ENCODE measurements at regions not wholly inside any gene's neighbourhood (a gene's known extent, or its start where the extent isn't known, plus 50 kb on each side); places are given as distances from the start of the nearest gene placed in this dataset.

DNA sequence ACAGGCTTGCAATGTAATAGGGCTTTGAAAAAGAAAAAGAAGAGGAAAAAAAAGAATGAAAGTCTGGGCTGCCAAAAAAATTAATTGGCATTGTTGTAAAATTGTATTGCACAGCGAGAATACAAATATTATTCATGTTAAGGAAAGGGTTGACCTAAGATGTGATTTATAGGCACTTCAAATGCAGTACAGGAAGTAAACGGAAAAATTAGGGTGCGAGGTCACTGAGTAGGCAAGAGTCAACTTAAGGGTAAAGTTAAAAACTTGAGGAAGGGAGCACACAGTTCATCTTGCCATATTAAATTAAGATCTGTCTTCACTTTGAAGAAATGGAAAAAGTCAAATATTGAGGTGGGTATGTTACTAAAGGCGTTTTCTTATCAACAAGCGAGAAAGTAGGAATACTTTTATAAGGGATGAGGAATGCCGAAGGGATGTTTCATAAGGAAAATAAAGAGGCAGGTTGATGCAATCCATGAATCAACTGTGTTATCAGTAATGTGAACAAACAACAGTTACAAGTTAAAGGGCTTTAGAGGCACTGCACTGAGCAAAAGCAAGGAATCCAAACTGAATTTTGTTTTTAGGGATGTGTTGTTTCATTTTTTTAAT lies 123.0 kb downstream of the WT1 start:
- intact Hi-C loops (cut with micrococcal nuclease): no loop called here
- DNase-seq: no peak
- ATAC-seq: no peak

DNA sequence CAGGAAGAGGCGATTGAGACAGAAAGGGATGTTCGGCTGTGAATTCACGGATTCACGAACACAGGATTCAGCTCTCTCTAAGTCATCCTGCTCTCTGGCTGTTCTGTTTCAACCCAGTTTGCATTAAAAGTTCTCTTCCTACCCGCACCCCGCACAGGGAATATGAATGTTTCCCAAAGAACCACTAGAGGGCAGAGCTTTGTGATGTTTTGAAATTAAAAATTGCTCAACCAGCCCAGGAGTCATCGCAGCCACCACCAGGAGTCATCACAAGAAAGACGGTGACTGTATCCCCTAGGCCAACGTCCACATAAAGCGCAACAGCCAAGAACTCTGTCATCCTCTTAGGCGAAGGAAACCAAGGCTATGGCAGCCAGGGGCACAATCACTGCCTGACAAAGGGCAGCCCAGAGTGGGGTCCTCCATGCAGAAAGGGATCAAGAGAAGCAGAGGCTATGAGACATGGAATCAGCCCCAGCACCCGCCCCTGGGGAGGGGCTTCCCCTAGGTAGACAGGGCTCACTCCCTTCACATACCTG lies 122.4 kb downstream of the WT1 start:
- DNase-seq: no peak
- intact Hi-C loops (cut with micrococcal nuclease): no loop called here
- peak; percentile 60 for ATAC-seq

DNA sequence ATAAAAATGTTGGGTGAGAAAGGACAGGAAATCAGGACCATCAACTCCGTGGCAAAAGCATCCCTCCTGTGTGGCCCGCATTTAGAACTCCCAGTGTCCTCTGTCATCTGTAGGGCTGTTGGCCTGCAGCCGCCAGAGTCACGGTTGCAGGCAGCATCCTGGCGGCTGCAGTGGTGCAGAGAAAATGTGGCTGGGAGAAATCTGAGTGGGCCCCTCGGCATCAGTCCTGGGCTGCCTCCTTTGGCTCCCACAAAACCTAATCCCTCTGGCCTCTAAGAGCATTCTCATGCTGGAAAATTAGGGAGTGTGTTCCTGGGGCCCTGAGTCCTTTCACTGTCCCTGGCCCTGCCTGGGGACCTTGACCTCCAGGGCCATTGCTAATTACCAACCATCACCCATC lies 121.9 kb downstream of the WT1 start:
- DNase-seq: no peak
- intact Hi-C loops (cut with micrococcal nuclease): no loop called here
- ATAC-seq: no peak

DNA sequence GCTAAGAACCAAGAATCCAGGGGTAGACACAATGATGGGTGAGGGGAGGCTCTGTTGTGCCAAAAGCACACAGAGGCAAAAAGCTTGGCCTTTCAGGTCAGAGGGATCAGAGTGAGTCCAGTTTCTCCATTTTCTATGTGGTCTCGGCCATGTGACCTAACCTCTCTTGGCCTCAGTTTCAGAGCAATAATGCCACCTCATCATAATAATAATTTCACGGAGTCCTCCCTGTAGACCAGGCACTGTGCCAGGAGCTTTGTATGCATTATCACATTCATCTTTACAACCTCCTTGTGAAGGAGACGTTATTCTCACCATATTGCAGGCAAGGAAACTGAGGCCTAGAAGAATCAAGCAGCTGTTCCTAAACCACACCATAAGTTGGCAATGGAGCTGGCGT lies 120.2 kb downstream of the WT1 start:
- intact Hi-C loops (cut with micrococcal nuclease): no loop called here
- DNase-seq (no peak), ATAC-seq (no peak)

DNA sequence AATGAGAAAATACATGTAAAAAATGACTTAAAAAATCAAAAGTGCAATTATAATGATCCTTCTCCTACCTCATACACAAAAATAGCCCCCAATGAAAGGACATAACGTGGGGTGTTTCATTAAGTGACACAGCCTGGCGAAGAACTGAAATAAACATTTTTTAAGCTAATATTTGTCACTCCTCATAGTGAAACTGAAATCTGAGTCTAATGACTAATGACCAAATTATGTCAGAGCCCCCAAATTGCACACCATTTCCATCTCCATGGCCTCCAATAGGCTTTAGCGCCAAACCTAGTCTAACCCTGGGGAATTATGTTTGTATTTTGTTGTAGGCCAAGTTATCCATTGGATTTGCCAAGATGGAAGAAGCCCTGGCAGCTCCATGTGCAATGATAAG lies 119.1 kb downstream of the WT1 start:
- DNase-seq: no peak
- intact Hi-C loops (cut with micrococcal nuclease): no loop called here

DNA sequence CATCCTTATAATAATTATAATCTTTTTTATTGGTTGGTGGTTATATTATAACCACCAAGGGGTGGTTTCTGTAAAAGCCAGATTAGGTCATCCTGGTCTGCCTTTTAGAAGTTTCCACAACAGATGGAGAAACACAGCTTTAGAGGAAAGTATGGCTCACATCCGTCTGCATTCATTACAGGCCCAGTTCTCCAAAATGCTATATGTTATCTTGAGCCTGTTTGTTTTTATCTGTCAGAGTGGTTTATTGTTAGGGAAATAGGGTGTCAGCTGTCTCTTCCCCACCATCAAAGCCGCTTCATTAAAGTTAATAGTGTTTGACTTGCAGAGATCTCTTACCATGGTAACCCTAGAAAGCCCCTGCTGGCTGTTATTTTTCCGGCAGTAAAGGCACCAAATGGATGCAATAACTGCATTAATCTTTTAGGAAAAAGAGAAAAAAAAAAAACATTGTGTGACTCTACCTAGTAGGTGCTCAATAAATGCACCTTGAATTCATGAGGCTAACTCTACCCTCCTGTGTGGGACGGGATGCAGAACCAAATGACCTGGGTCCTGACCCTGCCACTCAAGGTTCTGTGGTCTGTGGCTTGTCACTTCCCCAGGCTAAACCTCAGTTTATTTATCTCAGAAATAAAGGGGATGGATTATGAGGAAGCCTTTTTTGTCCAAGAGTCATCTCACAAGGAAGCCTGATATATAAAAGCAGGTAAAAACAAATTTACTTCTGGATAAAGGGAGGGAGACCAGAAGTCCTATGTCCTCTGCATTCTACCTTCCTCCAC lies 118.3 kb downstream of the WT1 start:
- no peak for DNase-seq
- no peak for ATAC-seq
- intact Hi-C loops (cut with micrococcal nuclease): no loop called here

More for the DNA sequence above, 119.1 kb downstream of the WT1 start:
- ATAC-seq: no peak

DNA sequence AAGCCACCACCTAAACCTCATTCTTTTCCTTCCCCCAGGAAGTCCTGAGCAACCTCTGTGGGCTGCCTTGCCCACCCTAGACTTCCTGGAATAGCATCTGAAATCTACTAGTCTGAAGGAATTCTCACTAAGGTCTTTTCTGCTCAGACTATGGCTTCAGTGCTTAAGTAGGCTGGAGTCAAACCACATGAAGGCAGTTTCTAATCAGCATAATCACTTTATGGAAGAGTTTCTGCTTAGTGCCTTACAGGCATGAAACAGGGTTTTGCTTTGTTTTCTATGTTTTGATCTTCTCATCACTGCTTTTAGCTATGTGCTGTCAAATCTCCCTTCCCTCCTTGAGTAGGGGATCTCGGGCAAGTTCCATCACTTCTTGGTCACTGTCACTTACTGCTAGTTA lies 117.7 kb downstream of the WT1 start:
- intact Hi-C loops (cut with micrococcal nuclease): no loop called here
- ATAC-seq (no peak), DNase-seq (no peak)

DNA sequence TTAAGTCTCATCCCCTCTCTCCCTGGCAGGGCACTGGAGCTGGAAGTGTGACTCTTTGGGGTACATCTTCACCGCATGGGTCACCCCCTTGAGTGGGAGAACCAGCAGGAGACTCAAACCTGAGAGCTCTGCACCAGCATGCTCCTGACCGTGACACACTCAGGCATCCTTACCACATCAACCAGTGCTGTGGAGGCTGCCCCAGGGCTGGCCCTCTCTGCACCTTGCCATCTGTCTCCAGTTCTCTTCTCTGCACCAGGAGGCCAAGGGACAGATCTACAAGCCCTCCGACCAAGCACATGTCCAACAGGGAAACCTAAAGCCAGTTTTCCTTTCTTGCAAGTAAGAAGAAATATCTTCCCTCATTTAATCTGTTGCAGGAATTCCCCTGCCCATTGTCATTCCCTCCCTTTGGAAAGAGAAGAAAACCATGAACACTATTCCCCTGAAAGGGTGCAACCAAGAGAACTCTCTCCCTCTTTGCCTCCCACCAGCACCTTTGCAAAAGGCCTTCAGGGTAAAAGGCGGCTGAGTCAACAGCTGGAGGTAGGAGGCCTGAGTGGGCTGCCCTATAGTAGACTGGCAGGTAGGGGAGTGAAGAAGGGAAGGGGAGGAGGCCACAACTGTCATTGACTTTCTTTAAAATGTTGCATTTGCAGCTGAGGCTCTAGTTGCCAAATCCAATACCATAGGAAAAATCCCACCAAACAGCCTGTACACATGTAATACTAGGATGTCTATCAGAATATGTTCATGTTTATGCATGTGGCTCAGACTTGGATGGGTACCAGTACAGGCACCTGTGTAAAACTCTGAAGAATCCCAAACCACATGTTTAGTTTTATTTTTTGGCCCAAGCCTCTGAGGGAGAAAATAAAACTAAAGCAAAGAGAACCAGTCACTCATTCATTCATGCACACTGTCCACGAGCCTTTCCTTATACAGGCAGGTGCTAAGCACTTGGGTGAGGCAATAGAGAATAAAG lies 117.0 kb downstream of the WT1 start:
- DNase-seq (no peak), ATAC-seq (no peak)
- intact Hi-C loops (cut with micrococcal nuclease): no loop called here

DNA sequence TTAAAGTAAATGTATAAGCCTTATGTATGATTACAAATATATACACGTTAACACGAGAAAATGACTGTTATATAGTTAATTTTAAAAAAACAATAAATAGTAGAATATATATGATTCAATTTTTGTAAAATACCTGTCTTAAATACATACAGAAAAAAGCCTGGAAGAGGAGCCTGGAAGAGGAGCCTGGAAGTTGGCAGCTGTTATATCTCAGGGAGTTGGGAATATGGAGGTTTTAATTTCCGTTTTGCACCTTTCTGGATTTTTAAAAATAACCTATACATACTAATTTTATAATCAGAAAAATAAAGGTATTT lies 111.6 kb downstream of the WT1 start:
- intact Hi-C loops (cut with micrococcal nuclease): loop anchor here (5.0 kb wide), 1 partner anchor 469 kb away; the partner anchor contains the start of gene CCDC73
- ATAC-seq (no peak), DNase-seq (no peak)

DNA sequence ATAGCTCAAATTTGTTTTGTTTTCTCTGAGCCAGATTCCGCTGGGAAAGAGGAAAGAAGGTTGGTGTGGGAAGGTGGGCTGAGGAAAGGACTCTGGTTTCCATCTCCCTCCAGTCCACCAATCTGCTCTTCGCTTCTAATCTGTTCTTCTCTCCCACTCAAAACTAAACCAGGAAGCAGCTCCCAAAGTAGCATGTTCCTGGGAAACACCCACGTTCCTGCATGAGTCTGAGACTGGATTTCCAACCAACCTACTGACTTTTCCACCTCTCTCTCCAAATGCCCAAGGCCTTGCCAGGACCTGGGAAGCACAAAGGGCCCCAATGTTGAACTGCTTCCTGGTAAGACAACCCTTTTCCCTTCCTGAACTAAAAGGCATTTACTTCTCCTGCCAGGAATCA lies 110.2 kb downstream of the WT1 start:
- intact Hi-C loops (cut with micrococcal nuclease): no loop called here
- DNase-seq (no peak), ATAC-seq (no peak)

DNA sequence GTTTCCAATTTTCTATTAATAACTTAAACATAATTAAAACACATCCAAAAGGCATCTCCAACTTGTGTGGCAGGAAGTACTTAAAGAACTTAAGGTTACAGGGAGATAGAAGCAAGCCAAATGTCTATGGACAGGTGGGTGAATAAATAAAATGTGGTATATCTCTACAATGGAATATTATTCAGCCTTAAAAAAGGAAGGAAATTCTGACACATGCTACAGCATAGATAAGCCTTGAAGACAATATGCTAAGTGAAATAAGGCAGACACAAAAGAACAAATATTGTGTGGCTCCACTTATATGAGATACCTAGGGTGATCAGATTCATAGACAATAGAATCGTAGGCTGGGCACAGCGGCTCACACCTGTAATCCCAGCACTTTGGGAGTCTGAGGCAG lies 109.6 kb downstream of the WT1 start:
- ATAC-seq (no peak), DNase-seq (no peak)
- intact Hi-C loops (cut with micrococcal nuclease): no loop called here

DNA sequence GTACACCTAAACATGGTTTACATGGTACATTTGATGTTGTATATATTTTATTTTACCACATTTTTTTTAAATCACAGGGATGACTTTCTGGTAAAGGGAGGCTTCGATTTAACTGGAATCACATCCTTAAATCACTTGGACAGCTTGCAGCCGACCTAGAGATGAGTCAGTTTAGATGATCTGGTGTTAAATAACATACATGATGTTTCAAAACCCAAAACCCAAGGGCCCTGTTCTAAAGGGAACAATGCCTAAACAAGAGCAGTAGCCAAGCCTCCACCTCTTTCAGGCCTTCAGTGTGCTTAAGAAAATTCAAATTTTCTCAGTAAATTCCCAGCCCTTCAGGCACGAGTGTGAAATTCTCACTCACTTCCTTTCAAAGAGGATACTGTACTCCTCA lies 108.8 kb downstream of the WT1 start:
- DNase-seq (no peak), ATAC-seq (no peak)
- intact Hi-C loops (cut with micrococcal nuclease): no loop called here

DNA sequence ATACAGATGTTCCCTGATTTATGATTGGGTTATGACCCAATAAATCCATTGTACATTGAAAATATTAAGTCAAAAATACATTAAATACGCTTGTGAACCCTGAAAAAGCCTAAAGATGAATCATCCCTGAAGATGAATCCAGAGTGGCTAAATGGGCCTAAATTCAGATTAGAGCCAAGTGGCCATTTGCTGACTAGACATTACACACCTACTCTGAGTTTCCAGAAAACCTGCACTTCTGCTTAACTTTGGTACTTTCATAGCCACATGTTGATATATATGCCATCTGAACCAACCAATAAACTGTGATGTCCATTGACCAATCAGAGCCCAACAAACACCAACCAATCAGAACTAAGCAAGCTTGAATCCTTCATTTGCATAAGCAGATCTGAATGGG lies 106.9 kb downstream of the WT1 start:
- intact Hi-C loops (cut with micrococcal nuclease): no loop called here
- DNase-seq: no peak
- ATAC-seq: no peak

DNA sequence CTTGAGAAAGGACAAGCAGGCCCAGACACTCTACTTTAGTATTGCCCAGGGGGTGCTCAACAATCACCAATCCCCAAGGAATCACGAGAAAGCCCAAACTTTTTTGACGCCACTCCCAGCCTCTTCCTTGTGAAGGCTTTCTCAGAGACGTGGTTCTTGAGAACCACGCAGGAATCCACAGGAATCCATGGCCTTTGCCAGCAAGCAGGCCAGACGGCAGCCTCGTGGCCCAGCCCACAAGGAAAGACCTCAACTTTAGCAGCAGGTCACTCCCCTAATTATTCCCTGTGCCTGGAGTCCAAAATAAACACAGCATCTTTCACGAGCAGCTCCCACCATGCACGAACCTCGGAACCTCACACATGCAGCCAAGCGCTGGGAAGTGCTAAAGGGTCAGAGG lies 104.2 kb downstream of the WT1 start:
- intact Hi-C loops (cut with micrococcal nuclease): no loop called here
- DNase-seq: no peak
- no peak for ATAC-seq

DNA sequence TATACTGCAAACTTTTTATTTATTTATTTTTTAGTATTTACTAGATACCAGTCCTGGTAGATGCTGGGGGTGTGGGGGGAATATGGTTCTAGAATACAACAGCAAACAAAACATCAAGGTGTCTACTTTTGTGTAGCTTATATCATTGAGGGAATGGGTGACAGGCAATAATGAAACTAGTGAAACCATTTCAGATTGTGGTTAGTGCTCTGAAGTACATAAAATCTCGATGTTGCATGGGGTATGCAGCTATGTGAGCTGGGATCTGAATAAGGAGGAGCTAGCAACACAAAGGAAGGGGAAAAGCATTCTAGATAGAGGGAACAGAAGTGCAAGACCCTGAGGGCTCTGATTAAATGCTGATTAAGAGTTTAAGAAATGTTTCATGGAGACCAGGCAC lies 103.5 kb downstream of the WT1 start:
- ATAC-seq: no peak
- DNase-seq: no peak
- intact Hi-C loops (cut with micrococcal nuclease): no loop called here

DNA sequence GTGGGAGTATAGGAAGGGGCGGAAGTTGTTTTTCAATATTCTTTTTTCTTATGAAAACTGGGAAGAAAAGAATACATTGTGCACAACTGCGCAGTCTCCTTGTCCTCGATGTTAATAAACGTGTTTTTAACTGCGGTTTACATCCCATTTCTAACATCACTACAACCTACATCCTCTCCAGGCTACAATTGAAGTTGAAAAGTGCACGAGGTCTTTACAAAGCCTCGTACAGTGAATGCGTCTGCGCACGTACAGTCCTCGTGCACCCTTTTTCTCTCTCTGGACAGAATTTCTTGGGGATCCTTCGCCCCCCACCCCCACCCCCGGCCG lies 102.4 kb downstream of the WT1 start:
- intact Hi-C loops (cut with micrococcal nuclease): no loop called here
- ATAC-seq: no peak
- no peak for DNase-seq

DNA sequence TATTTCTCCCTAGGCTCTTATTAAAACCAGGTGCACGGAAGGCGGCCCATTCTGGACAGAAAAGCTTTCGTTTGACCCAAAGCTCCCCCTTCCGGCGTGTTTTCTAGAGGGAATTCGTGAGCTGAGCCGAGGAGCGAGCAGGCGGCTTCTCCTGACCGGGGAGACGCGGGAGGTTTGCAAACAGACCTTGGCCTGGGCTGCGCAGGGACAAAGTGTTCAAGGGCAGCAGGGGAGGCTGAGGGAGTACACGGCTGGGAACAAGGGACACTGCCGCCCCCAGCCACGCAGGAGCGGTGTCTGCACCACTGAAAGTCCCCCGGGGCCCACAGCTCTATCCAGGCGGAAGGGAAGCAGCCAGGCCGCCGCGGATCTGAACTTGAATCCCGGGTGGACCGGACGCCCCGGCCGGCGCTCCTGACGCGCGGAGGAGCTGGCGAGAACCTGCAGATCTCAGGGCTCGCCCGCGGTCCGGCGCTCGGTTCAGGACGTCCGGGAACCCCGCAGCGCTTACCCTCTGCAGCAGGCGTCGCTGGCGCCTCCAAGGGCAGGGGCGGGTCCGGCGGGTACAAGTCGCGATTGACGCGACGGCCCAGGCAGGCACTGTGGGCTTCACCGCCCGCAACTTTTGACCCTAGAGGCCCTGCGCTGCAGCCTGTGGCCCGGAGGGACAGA lies 101.9 kb downstream of the WT1 start:
- intact Hi-C loops (cut with micrococcal nuclease): no loop called here
- DNase-seq (peak; percentile 57), ATAC-seq (peak; percentile 72)

DNA sequence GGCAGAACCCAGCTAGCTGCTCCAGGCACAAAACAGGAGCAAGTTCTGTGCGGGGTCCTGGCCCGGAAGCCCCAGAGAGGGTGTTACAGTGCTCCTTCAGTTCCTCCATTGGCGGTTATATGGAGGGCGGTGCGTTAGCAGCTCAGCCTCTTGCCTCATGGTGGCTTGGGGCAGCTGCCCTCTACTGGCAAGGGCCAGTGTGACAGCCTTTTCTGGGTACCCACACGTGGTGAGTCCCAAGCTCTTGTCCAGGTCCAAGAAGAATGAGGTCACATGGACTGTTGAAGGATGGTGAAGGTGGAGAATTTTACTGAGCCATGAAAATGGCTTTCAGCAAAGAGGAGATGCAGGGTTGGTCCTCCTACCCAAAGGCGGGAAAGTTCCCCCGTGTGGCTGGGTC lies 100.5 kb downstream of the WT1 start:
- DNase-seq (no peak), ATAC-seq (no peak)
- intact Hi-C loops (cut with micrococcal nuclease): no loop called here

Data from left ventricle myocardium superior (tissue), 1 donor.